GM10266 (cell line): ENCODE measurements at regions not wholly inside any gene's neighbourhood (a gene's known extent, or its start where the extent isn't known, plus 50 kb on each side); places are given as distances from the start of the nearest gene placed in this dataset.

Experiments
- DNase-seq: peaks from one replicate; pipeline ENCODE4 v3.0.0; 2012; ENCODE audit errors: extremely low spot score
- CTCF ChIP-seq: IDR thresholded peaks from 2 replicates; pipeline ENCODE4 v1.5.1; 2012; ENCODE audit warnings: mild to moderate bottlenecking, low read depth; ENCODE audit not compliant: control insufficient read depth, insufficient read depth; ENCODE audit errors: missing control alignments

- no peak for TF ChIP-seq CTCF
- no peak for DNase-seq
Observed at GRCh38 chr2:7517088-7517487, 599.9 kb downstream of the RNF144A start.

GRCh38 chr2:7517851-7518250 is 600.6 kb downstream of the RNF144A start:
- no peak for TF ChIP-seq CTCF
- no peak for DNase-seq

GRCh38 chr2:7523481-7524120 is 606.4 kb downstream of the RNF144A start:
- no peak for DNase-seq
- TF ChIP-seq CTCF, result no peak

GRCh38 chr2:7524195-7524594 is 607.0 kb downstream of the RNF144A start:
- DNase-seq, result no peak
- no peak for TF ChIP-seq CTCF

GRCh38 chr2:7525746-7526145 is 608.5 kb downstream of the RNF144A start:
- no peak for TF ChIP-seq CTCF
- DNase-seq, result no peak

- TF ChIP-seq CTCF, result no peak
- DNase-seq, result no peak
Observed at GRCh38 chr2:7527165-7527722, 610.0 kb downstream of the RNF144A start.

- TF ChIP-seq CTCF, result no peak
- no peak for DNase-seq
Observed at GRCh38 chr2:7530001-7530400, 612.8 kb downstream of the RNF144A start.
